Lower leg skin (tissue), 3 donors: ENCODE measurements at regions not wholly inside any gene's neighbourhood (a gene's known extent, or its start where the extent isn't known, plus 50 kb on each side); places are given as distances from the start of the nearest gene placed in this dataset.

Source experiments
- POLR2A ChIP-seq, 2 donors: fragments of 450-650 bp; IDR thresholded peaks; one replicate each; pipeline ENCODE4 v1.6.1; 2016 to 2017; ENCODE audit warnings: antibody characterized with exemption in 2 of 2, mild to moderate bottlenecking in 1 of 2, moderate library complexity in 1 of 2
- TF ChIP-seq, protein P1 (sequence below), 3 donors: fragments of 450-650 bp; IDR thresholded peaks; one replicate each; pipeline ENCODE4 v1.5.1; 2016; ENCODE audit warnings: antibody characterized with exemption in 3 of 3, mild to moderate bottlenecking in 3 of 3, moderate library complexity in 2 of 3

DNA sequence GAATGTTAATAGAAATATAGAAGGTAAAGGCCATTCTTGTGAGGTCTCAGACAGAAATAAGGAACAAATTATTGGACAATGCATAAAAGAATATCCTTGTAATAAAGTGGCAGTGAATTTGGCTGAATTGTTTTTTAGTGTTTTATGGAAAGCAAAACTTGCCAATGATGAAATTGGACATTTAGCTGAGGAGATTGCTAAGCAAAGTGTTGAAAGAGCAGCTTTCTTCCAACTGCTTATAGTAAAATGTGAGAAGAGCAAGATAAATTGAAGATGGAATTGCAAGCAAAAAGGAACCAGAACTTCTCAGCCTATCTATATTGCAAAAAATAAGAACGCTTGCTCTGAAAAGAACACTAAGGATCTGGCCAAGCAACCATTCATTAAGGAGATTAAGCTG lies 245.7 kb downstream of the MREG start:
- TF ChIP-seq POLR2A (IDR thresholded peaks at IDR 0.05): no peak
- TF ChIP-seq, protein P1, sequence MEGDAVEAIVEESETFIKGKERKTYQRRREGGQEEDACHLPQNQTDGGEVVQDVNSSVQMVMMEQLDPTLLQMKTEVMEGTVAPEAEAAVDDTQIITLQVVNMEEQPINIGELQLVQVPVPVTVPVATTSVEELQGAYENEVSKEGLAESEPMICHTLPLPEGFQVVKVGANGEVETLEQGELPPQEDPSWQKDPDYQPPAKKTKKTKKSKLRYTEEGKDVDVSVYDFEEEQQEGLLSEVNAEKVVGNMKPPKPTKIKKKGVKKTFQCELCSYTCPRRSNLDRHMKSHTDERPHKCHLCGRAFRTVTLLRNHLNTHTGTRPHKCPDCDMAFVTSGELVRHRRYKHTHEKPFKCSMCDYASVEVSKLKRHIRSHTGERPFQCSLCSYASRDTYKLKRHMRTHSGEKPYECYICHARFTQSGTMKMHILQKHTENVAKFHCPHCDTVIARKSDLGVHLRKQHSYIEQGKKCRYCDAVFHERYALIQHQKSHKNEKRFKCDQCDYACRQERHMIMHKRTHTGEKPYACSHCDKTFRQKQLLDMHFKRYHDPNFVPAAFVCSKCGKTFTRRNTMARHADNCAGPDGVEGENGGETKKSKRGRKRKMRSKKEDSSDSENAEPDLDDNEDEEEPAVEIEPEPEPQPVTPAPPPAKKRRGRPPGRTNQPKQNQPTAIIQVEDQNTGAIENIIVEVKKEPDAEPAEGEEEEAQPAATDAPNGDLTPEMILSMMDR (IDR thresholded peaks at IDR 0.05): no peak
